MM.1S (cell line): ENCODE measurements at regions not wholly inside any gene's neighbourhood (a gene's known extent, or its start where the extent isn't known, plus 50 kb on each side); places are given as distances from the start of the nearest gene placed in this dataset.

ENCODE experiments used
- CTCF ChIP-seq: fragments of 300-600 bp; sonication (generic); IDR thresholded peaks from 2 replicates; pipeline ENCODE4 v1.5.1; 2016; ENCODE audit warnings: antibody characterized with exemption, low read length, mixed read lengths
- EZH2 ChIP-seq: fragments of 300-600 bp; sonication (generic); optimal IDR thresholded peaks from 2 replicates; pipeline ENCODE3; 2017; ENCODE audit warnings: low read depth, mild to moderate bottlenecking, antibody characterized with exemption, low read length, mixed read lengths
- EZH2phosphoT487 ChIP-seq: fragments of 300-600 bp; sonication (generic); IDR thresholded peaks from 2 replicates; pipeline ENCODE4 v1.6.1; 2018; ENCODE audit warnings: antibody characterized with exemption, low read length

GRCh38 chr2:142515493-142515892 is 362.0 kb upstream of the KYNU start:
- TF ChIP-seq CTCF: no peak
- TF ChIP-seq EZH2phosphoT487: no peak
- no peak for TF ChIP-seq EZH2
